Thyroid gland (tissue), 4 donors: ENCODE measurements at regions not wholly inside any gene's neighbourhood (a gene's known extent, or its start where the extent isn't known, plus 50 kb on each side); places are given as distances from the start of the nearest gene placed in this dataset.

Experiments used
- POLR2A ChIP-seq, 2 donors: fragments of 450-650 bp; IDR thresholded peaks; one replicate each; pipeline ENCODE4 v1.6.1; 2017; ENCODE audit warnings: antibody characterized with exemption in 2 of 2, mild to moderate bottlenecking in 2 of 2, moderate library complexity in 1 of 2
- TF ChIP-seq, protein P1 (sequence below), 6 experiments: fragments of 200-600 bp in 3 of 6; fragments of 450-650 bp in 3 of 6; sonication (generic) in 3 of 6; IDR thresholded peaks; one replicate each; pipeline ENCODE4 v1.5.1; 2016 to 2019; ENCODE audit warnings: antibody characterized with exemption in 6 of 6, mild to moderate bottlenecking in 2 of 6, inconsistent platforms in 1 of 6, moderate library complexity in 1 of 6

DNA sequence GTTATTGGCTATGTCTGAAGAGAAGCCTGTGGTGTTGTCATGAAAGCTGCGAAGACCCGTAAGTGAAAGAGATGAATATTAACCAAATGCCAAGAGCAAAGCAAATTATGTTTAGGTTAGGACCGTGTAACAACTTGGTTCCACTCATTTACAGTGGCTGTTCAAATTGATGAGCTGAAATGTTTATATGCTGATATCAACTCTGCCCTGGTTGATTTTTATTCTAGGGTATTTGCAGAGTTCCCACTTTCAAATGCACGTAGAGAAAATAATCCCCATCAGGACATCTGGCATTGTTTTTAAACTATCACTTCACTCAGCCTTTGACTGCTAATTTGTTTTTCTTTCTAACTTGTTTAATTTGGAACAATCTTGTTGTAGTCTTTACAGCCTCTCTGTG lies 581.6 kb upstream of the ADAMTS5 start:
- no peak for TF ChIP-seq POLR2A (IDR thresholded peaks at IDR 0.05)
- TF ChIP-seq, protein P1, sequence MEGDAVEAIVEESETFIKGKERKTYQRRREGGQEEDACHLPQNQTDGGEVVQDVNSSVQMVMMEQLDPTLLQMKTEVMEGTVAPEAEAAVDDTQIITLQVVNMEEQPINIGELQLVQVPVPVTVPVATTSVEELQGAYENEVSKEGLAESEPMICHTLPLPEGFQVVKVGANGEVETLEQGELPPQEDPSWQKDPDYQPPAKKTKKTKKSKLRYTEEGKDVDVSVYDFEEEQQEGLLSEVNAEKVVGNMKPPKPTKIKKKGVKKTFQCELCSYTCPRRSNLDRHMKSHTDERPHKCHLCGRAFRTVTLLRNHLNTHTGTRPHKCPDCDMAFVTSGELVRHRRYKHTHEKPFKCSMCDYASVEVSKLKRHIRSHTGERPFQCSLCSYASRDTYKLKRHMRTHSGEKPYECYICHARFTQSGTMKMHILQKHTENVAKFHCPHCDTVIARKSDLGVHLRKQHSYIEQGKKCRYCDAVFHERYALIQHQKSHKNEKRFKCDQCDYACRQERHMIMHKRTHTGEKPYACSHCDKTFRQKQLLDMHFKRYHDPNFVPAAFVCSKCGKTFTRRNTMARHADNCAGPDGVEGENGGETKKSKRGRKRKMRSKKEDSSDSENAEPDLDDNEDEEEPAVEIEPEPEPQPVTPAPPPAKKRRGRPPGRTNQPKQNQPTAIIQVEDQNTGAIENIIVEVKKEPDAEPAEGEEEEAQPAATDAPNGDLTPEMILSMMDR (IDR thresholded peaks at IDR 0.05), result no peak
